Stomach (tissue), 4 donors: ENCODE measurements at regions not wholly inside any gene's neighbourhood (a gene's known extent, or its start where the extent isn't known, plus 50 kb on each side); places are given as distances from the start of the nearest gene placed in this dataset.

Experiments used
- CTCF ChIP-seq, 7 experiments: fragments of 450-650 bp in 4 of 7; fragments of 200-600 bp in 3 of 7; sonication (generic) in 3 of 7; IDR thresholded peaks; one replicate each; pipeline ENCODE4 v1.5.1; 2016 to 2019; ENCODE audit warnings: antibody characterized with exemption in 7 of 7, control low read depth in 2 of 7, mild to moderate bottlenecking in 1 of 7
- EP300 ChIP-seq: sonication (generic); formaldehyde crosslinking; IDR thresholded peaks from one replicate; pipeline ENCODE4 v1.6.1; 2017; ENCODE audit warnings: antibody characterized with exemption
- POLR2A ChIP-seq, 4 donors: fragments of 450-650 bp; IDR thresholded peaks; one replicate each; pipeline ENCODE4 v1.6.1; 2016; ENCODE audit warnings: antibody characterized with exemption in 4 of 4, control low read depth in 2 of 4, mild to moderate bottlenecking in 1 of 4, moderate library complexity in 1 of 4
- POLR2AphosphoS5 ChIP-seq, 3 donors: sonication (generic); formaldehyde crosslinking; IDR thresholded peaks; one replicate each; pipeline ENCODE4 v1.6.1; 2016; ENCODE audit warnings: antibody characterized with exemption in 3 of 3

- TF ChIP-seq POLR2A (IDR thresholded peaks at IDR 0.05) (no peak), CTCF (IDR thresholded peaks at IDR 0.05) (no peak), EP300 (no peak), POLR2AphosphoS5 (IDR thresholded peaks at IDR 0.05) (no peak)
These were observed 1114.8 kb upstream of the GJE1 start for GRCh38 chr6:141017941-141018340.
